GM23248 (cell line): ENCODE measurements at regions not wholly inside any gene's neighbourhood (a gene's known extent, or its start where the extent isn't known, plus 50 kb on each side); places are given as distances from the start of the nearest gene placed in this dataset.
"Not testable (repeated sequence)": the region's sequence is repeated elsewhere in the genome, so short reads cannot be mapped to it uniquely, and the experiment has no call there.

ENCODE experiments used
- EZH2 ChIP-seq: fragments of 200-600 bp; sonication (generic); IDR thresholded peaks from 2 replicates; pipeline ENCODE4 v1.6.1; 2018; ENCODE audit warnings: antibody characterized with exemption, mild to moderate bottlenecking; ENCODE audit not compliant: insufficient read depth, poor library complexity, severe bottlenecking
- EZH2phosphoT487 ChIP-seq: fragments of 200-600 bp; sonication (generic); IDR thresholded peaks from 2 replicates; pipeline ENCODE4 v1.6.1; 2018; ENCODE audit warnings: antibody characterized with exemption, moderate library complexity, mild to moderate bottlenecking, low read depth; ENCODE audit not compliant: insufficient read depth

DNA sequence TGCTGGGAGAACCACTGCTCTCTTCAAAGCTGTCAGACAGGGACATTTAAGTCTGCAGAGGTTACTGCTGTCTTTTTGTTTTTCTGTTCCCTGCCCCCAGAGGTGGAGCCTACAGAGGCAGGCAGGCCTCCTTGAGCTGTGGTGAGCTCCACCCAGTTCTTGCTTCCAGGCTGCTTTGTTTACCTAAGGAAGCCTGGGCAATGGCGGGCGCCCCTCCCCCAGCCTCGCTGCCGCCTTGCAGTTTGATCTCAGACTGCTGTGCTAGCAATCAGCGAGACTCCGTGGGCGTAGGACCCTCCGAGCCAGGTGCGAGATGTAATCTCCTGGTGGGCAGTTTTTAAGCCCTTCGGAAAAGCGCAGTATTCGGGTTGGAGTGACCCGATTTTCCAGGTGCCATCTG lies 65.8 kb upstream of the KYNU start:
- not testable (repeated sequence) for TF ChIP-seq EZH2, EZH2phosphoT487
